ENCODE measurements at regions not wholly inside any gene's neighbourhood (a gene's known extent, or its start where the extent isn't known, plus 50 kb on each side); places are given as distances from the start of the nearest gene placed in this dataset.

DNA sequence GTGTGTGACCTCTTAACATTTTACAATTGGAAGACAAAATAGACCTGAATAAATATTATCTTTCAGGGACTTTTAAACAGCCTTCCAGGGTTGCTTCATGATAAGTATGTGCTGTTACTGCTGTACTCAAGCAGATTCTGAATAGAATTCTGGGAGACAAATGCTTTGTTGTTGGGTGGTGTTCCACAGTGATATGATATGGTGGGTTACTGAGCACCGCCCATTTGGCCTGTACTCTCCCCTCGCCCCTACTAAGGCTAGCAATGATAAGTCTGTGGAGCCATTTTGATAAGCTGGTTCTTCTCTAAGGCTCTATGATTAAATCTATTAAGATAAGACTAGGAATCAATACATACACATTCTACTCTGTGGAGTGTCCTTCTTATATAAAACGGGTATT lies 89.8 kb upstream of the ITGA4 start:
- Histone ChIP-seq H3K27me3 (ENCODE audit: control insufficient read depth, insufficient read depth, low read length) (no peaks in the 10 kb centered on the region), H3K4me1 (ENCODE audit: control insufficient read depth, insufficient read depth, low read length) (peaks cover 4% of the 10 kb centered on the region), H3K27ac (ENCODE audit: low read length) (no peak overlapping the region), H3K4me3 (ENCODE audit: low read length) (no peak overlapping the region), H3K36me3 (ENCODE audit: control insufficient read depth, insufficient read depth, low read length) (no peaks in the 10 kb centered on the region), H3K9me3 (ENCODE audit: control insufficient read depth, insufficient read depth, low read length) (no peaks in the 10 kb centered on the region)
- H3K27ac Mint-ChIP-seq, result no peak overlapping the region
- no peaks in the 10 kb centered on the region for H3K9me3 Mint-ChIP-seq
- H3K27me3 Mint-ChIP-seq (ENCODE audit: low read depth in 2 of 2), result no peaks in the 10 kb centered on the region
- peaks cover 16 to 17% of the 10 kb centered on the region in 2 donors for H3K4me1 Mint-ChIP-seq
- DNase-seq (no peak), ATAC-seq (no peak)
- H3K36me3 Mint-ChIP-seq, result no peaks in the 10 kb centered on the region
- no peak overlapping the region for H3K4me3 Mint-ChIP-seq
- intact Hi-C loops (cut with micrococcal nuclease), result no loop called here
- TF ChIP-seq, protein P1, sequence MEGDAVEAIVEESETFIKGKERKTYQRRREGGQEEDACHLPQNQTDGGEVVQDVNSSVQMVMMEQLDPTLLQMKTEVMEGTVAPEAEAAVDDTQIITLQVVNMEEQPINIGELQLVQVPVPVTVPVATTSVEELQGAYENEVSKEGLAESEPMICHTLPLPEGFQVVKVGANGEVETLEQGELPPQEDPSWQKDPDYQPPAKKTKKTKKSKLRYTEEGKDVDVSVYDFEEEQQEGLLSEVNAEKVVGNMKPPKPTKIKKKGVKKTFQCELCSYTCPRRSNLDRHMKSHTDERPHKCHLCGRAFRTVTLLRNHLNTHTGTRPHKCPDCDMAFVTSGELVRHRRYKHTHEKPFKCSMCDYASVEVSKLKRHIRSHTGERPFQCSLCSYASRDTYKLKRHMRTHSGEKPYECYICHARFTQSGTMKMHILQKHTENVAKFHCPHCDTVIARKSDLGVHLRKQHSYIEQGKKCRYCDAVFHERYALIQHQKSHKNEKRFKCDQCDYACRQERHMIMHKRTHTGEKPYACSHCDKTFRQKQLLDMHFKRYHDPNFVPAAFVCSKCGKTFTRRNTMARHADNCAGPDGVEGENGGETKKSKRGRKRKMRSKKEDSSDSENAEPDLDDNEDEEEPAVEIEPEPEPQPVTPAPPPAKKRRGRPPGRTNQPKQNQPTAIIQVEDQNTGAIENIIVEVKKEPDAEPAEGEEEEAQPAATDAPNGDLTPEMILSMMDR (IDR thresholded peaks at IDR 0.05), result no peak
- 95% methylated on average over 2 of the region's 3 CpGs for WGBS (ENCODE audit: insufficient coverage)

DNA sequence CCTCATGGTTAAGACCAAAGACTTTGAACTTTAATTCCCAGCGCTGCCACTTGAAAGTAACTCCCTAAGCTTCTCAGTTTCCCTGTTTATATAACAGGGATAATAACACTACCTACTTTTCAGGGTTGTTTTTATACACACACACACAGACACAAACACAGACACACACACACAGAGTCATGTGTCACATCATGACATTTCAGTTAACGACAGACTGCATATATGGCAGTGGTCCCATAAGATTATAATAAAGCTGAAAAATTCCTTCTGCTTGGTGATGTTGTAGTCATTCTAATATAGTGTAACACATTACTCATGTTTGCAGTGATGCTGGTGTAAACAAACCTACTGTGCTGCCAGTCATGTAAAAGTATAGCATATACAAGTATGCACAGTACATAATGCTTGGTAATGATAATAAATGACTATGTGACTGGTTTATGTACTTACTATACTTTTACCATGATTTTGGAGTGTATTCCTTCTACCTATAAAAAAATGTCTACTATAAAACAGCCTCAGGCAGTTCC lies 89.2 kb upstream of the ITGA4 start:
- WGBS (ENCODE audit: insufficient coverage), result 100% methylated on average over 1 of the region's 2 CpGs
- ATAC-seq, result no peak
- TF ChIP-seq, protein P1 (IDR thresholded peaks at IDR 0.05), result no peak

DNA sequence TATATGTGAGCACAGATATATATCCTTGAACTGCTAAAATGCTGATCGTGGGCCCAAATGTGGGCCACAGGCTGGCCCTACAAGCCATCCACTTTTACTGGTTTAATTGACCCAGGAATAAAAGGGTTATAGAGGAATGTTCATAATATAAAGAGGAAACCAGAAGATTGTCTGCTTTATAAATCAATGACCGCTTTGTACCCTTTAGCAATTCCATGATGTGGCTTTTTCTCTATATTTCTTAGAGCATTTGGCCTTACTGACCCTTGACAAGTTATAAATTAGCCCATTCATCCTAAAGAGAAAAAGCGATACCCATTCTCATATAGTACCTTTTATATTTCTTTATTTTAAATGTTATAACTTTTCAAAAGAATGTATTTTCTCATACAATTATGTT lies 87.1 kb upstream of the ITGA4 start:
- Histone ChIP-seq H3K36me3 (ENCODE audit: control insufficient read depth, insufficient read depth, low read length) (no peaks in the 10 kb centered on the region), H3K9me3 (ENCODE audit: control insufficient read depth, insufficient read depth, low read length) (no peaks in the 10 kb centered on the region), H3K27ac (ENCODE audit: low read length) (no peak overlapping the region), H3K4me1 (ENCODE audit: control insufficient read depth, insufficient read depth, low read length) (peaks cover 4% of the 10 kb centered on the region), H3K27me3 (ENCODE audit: control insufficient read depth, insufficient read depth, low read length) (no peaks in the 10 kb centered on the region), H3K4me3 (ENCODE audit: low read length) (no peak overlapping the region)
- 100% methylated on average over 1 of the region's 3 CpGs for WGBS (ENCODE audit: insufficient coverage)
- H3K36me3 Mint-ChIP-seq, result no peaks in the 10 kb centered on the region
- no peak overlapping the region for H3K27ac Mint-ChIP-seq
- ATAC-seq (no peak), DNase-seq (no peak)
- TF ChIP-seq, protein P1 (IDR thresholded peaks at IDR 0.05), result no peak
- intact Hi-C loops (cut with micrococcal nuclease), result no loop called here
- H3K27me3 Mint-ChIP-seq (ENCODE audit: low read depth in 2 of 2), result no peaks in the 10 kb centered on the region
- H3K9me3 Mint-ChIP-seq, result no peaks in the 10 kb centered on the region
- H3K4me3 Mint-ChIP-seq, result no peak overlapping the region
- H3K4me1 Mint-ChIP-seq, result peaks cover 26 to 27% of the 10 kb centered on the region in 2 donors

More for the DNA sequence above, 89.2 kb upstream of the ITGA4 start:
- Mint-ChIP-seq H3K27me3 (ENCODE audit: low read depth in 2 of 2) (no peaks in the 10 kb centered on the region), H3K4me1 (peaks cover 21 to 22% of the 10 kb centered on the region in 2 donors), H3K4me3 (no peak overlapping the region), H3K27ac (no peak overlapping the region), H3K36me3 (no peaks in the 10 kb centered on the region), H3K9me3 (no peaks in the 10 kb centered on the region)
- intact Hi-C loops (cut with micrococcal nuclease), result no loop called here
- DNase-seq, result no peak
- Histone ChIP-seq H3K4me3 (ENCODE audit: low read length) (no peak overlapping the region), H3K27me3 (ENCODE audit: control insufficient read depth, insufficient read depth, low read length) (no peaks in the 10 kb centered on the region), H3K27ac (ENCODE audit: low read length) (no peak overlapping the region), H3K36me3 (ENCODE audit: control insufficient read depth, insufficient read depth, low read length) (no peaks in the 10 kb centered on the region), H3K9me3 (ENCODE audit: control insufficient read depth, insufficient read depth, low read length) (no peaks in the 10 kb centered on the region), H3K4me1 (ENCODE audit: control insufficient read depth, insufficient read depth, low read length) (peaks cover 4% of the 10 kb centered on the region)

DNA sequence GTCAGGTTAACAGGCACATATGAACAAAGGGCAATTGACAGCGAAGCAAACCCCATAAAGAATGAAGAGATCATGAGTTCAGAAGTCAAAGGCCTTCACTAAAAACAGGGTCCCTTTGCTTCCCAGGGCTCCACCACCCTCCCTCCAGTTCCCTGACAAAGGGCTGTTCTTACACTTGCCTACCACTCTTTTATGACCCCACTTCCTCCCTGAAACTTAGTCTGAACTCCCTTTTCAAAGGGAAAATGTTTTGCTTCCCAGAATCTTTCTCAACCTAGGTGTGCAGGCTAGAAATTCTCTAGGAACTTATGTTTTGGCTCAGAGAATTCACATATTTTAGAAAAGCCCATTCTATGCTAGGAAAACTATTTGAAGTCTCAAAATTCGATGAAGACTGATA lies 86.0 kb upstream of the ITGA4 start:
- Mint-ChIP-seq H3K27me3 (ENCODE audit: low read depth in 2 of 2) (no peaks in the 10 kb centered on the region), H3K4me1 (peaks cover 26 to 27% of the 10 kb centered on the region in 2 donors)
- H3K27ac ChIP-seq (ENCODE audit: low read length), result no peak overlapping the region

More for the DNA sequence above, 86.0 kb upstream of the ITGA4 start:
- H3K4me3 ChIP-seq (ENCODE audit: low read length), result no peak overlapping the region
- TF ChIP-seq, protein P1 (IDR thresholded peaks at IDR 0.05), result no peak
- DNase-seq (no peak), ATAC-seq (no peak)
- H3K36me3 ChIP-seq (ENCODE audit: control insufficient read depth, insufficient read depth, low read length), result no peaks in the 10 kb centered on the region
- intact Hi-C loops (cut with micrococcal nuclease), result no loop called here
- Mint-ChIP-seq H3K27ac (peak overlapping the region; percentile 49 to 79), H3K9me3 (no peaks in the 10 kb centered on the region), H3K36me3 (no peaks in the 10 kb centered on the region), H3K4me3 (peak overlapping the region; percentile 60)
- no peaks in the 10 kb centered on the region for H3K9me3 ChIP-seq (ENCODE audit: control insufficient read depth, insufficient read depth, low read length)
- WGBS (ENCODE audit: insufficient coverage), result 93% methylated on average over 2 of the region's 2 CpGs
- H3K4me1 ChIP-seq (ENCODE audit: control insufficient read depth, insufficient read depth, low read length), result peaks cover 4% of the 10 kb centered on the region
- no peaks in the 10 kb centered on the region for H3K27me3 ChIP-seq (ENCODE audit: control insufficient read depth, insufficient read depth, low read length)

Measured in natural killer cell (primary cell).